Activated naive CD4-positive, alpha-beta T cell treated with Interleukin-2 at 50 U/mL for 16 hours (primary cell): ENCODE measurements at regions not wholly inside any gene's neighbourhood (a gene's known extent, or its start where the extent isn't known, plus 50 kb on each side); places are given as distances from the start of the nearest gene placed in this dataset.
"Not testable (repeated sequence)": the region's sequence is repeated elsewhere in the genome, so short reads cannot be mapped to it uniquely, and the experiment has no call there.

Experiments
- DNase-seq: peaks from one replicate; pipeline ENCODE4 v3.0.0-alpha.2; 2020

DNA sequence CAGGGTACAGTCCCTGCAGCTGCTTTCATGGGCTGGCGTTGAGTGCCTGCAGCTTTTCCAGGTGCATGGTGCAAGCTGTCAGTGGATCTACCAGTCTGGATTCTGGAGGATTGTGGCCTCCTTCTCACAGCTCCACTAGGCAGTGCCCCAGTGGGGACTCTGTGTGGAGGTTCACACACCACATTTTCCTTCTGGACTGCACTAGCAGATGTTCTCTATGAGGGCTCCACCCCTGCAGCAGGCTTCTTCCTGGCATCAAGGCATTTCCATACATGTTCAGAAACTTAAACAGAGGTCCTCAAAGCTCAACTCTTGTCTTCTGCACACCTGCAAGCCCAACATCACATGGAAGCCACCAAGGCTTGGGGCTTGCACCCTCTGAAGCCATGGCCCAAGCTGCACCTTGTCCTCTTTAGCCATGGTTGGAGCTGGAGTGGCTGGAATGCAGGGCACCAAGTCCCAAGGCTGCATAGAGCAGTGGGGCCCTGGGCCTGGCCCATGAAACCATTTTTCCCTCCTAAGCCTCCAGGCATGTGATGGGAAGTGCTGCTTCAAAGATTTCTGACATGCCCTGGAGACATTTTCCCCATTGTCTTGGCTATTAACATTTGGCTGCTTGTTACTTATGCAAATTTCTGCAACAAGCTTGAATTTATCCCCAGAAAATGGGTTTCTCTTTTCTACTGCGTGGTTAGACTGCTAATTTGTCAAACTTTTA is 250.2 kb upstream of the COPS8 start:
- no peak for DNase-seq

DNA sequence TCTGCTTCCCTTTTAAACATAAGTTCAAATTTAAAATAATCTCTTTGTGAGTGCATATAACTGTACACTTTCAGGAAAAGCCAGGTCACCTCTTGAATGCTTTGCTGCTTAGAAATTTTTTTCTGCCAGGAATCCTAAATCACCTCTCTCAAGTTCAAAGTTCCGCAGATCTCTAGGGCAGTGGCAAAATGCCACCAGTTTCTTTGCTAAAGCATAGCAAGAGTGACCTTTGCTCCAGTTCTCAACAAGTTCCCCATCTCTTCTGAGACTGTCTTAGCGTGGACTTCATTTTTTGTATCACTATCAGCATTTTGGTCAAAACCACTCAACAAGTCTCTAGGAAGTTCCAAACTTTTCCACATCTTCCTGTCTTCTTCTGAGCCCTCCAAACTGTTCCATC is 249.7 kb upstream of the COPS8 start:
- DNase-seq = not testable (repeated sequence)

DNA sequence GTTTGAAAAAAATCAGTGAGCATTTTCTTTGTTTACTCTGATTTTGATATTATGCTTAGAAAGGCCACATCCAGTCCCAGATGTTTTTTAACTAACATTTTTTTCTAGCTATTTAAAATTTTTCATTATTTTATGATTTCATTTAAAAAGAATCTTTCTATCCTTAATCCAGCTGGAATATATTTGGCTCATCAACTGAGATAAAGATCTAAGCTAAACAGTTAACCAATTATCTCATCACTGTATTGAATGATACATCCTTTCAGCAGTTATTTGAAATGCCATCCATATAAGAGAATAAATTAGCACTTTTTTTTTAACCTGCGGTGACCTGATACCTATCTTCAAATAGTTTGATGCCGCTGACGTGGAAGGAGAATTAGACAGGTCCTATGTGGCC is 245.5 kb upstream of the COPS8 start:
- no peak for DNase-seq

DNA sequence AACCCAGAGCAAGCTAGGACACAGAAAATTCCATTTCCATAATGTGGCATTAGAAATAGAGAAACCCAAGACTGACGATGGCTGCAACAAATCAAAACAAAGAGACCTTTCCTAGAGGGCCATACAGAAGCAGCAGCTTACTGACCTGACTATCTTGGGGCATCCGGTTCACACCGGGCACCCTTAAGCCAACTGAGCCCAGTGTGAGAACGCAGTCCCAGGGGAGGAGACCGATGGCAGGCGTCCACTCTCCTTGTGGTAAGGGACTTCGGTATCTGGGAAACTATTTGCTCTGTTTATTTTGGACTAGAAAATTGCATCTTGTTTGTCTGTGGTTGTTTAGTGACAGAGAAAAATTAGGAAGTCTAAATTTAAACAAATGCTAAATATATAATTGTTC is 244.8 kb upstream of the COPS8 start:
- no peak for DNase-seq

DNA sequence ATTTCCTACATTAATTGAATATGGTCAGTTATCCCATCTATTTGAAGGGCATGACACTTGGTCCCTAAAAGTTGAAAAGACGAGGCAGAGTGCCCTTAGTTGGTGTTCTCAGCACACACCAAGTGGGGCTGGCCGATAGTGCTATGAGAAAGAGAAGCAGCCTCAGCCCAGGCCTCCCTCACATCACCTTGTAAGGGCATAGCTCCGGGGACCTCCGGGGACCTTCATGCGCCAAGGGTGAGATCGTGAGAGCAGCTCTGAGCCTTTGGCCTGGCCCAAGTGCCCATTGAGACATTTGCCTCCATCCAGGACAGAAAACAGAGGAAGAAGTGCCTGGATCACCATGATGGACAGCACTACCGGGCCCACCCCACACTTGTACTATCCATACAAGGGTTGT is 244.3 kb upstream of the COPS8 start:
- no peak for DNase-seq

DNA sequence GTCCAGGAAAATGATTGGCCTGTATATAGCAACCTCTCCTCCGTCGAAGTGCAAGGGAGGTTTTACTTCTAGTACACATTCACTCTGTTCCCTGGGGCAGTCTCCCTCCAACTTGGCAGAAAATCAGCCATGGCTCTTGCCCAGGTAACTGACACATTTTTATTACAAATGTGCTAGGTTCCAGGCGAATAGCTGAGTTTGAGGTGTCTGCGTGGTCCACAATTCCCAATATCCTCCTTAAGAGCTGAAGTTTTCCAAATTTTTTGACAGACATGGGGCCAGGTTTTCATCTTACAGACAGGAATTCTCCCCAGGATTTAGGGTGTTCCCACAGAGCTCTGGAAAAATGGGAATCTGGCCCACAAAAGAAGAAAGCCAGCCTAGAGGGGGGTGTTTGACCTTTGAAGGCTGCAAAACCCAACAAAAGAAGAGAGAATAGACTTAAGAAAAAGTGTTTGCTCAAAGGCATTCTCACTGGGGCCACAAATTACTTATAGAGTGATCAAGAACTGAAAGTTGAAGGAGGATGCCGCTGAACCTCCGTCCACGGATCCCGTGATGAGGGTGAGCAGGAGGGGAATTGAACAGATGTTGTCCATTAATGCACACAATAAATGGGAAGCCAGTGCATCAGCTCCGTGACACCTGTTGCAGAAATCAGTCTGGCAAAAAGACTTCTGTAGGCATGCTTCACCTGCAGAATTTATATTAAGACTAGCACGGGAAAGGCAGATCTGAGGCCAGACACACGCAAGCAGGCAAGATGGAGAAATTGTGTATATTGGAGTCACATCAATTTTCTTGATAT is 242.3 kb upstream of the COPS8 start:
- DNase-seq = no peak

DNA sequence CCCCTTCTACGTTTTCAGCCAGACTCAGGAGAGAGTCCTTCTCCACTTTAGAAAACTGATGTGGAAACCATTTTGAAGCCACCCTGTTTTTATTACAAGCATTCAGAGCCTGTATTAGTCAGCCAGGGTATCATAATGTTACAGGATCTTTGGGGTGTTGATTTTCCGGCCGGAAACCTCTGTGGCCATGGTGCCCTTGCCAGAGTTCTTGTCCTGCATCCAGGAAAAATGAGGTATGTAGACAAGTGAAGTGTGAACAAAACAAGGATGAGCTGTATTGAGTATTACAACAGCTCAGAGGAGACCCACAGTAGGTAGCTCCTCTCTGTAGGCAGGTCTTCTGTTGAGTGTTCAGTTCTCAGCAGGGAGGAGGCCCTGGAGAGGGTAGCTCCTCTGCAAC is 241.0 kb upstream of the COPS8 start:
- DNase-seq = no peak

DNA sequence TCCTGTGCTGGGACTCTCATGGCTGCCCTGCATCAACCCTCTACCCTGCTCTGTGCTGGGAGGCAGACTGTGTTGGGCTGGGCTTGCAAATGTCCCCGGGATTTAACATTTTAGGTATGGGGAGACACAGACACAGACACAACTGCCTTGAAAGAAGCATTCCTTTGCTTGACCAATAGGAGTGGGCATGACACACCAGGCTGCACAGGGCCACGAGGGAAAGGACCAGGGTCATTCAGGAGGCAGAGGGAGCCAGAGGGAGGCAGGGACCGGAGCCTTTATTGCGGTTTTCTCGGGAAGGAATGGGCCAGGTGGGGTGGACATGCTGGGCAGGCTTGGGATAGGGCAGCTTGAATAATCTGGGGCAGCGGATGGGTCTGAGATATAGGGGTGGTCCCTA is 238.7 kb upstream of the COPS8 start:
- DNase-seq = no peak

DNA sequence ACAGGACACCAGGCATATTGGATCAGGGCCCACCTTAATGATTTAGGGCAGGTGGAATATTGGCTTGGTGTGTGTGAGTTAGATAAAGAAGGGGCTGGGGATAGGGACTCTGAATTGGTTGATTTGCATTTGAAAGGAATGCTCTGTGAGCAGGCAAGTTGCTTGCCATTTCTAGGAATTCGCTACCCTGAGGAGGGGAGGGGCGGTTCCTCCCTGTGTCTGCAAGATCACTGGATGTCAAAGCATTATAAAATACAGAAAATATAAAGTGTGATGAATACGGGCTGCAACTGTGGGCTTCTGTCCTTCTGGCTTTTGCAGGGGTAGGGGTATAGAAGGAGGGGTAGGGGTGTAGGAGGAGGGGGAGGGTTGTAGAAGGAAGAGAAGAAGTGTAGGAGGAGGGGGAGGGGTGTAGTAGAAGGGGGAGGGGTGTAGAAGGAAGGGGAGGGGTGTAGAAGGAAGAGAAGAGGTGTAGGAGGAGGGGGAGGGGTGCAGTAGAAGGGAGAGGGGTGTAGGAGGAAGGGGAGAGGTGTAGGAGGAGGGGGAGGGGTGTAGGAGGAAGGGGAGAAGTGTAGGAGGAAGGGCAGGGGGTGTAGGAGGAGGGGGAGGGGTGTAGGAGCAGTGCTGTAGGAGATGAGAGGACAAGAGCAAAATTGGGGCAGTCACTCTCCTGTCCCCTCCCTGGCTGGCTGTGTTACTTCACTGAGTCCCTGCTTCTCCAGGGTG is 238.0 kb upstream of the COPS8 start:
- DNase-seq = no peak

DNA sequence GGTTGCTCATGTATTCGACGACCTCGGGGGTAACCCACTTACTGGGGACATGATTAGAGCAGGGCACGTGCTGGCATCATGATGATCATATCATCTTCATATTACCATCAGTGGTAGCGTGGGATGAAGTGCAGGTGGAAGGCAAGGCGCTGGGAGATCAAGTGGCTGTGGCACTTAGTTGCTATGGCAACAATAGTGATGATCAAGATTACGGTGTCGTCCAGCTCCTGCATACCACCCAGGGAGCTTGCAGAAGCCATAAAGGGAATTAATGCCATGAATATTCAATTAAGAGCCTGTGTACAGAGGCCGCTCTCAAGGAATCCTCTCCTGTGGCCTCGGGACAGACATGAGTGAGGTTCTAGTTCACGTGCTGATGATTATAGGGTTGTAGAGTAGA is 237.2 kb upstream of the COPS8 start:
- no peak for DNase-seq

DNA sequence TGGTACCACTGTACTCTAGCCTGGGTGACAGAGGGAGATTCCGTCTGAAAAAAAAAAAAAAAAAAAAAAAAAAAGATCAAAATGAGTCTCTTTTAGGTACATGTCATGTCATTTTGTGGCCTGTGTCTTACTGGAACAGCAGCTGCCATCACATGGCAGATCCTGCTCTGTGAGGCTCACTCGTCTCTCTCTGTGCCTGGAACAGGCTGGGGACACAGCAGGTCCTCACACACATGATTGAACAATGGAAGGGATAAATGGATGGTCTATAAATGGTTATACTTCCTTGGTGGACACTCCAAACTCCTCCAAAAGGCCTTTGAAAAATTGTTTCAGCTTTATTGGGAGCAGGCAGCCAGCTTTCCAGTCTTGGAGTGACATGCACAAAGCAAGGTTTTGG is 236.2 kb upstream of the COPS8 start:
- DNase-seq = no peak

DNA sequence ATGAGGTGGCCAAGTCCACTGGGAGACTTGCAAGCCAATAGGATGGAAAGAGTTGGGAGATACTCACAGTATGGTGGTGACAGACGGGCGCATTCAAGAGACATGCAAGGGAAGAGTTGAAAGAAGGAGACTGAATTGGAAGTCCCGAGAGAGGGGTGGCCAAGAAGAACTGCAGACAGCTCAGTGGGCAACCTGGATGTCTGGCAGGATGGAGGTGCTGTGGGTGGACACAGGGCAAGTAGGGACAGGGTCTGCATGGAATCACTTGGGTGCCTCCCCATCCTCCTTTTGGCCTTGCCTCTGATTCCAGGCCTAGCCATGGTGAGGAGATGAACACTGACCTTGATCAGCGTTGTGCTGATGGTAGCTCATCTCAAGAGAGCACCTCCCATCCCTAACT is 235.7 kb upstream of the COPS8 start:
- no peak for DNase-seq

DNA sequence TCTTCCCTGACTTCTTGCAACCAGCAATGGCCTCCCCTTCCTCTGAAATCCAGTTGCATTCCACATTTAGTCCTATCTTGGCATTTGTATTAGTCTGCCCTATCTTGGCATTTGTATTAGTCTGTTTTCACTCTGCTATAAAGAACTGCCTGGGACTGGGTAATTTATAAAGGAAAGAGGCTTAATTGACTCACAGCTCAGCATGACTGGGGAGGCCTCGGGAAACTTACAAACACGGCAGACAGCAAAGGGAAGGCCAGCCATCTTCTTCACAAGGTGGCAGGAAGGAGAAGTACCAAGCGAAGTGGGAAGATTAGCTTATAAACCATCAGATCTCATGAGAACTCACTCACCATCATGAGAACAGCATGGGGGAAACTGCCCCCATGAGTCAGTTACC is 234.5 kb upstream of the COPS8 start:
- DNase-seq = no peak

DNA sequence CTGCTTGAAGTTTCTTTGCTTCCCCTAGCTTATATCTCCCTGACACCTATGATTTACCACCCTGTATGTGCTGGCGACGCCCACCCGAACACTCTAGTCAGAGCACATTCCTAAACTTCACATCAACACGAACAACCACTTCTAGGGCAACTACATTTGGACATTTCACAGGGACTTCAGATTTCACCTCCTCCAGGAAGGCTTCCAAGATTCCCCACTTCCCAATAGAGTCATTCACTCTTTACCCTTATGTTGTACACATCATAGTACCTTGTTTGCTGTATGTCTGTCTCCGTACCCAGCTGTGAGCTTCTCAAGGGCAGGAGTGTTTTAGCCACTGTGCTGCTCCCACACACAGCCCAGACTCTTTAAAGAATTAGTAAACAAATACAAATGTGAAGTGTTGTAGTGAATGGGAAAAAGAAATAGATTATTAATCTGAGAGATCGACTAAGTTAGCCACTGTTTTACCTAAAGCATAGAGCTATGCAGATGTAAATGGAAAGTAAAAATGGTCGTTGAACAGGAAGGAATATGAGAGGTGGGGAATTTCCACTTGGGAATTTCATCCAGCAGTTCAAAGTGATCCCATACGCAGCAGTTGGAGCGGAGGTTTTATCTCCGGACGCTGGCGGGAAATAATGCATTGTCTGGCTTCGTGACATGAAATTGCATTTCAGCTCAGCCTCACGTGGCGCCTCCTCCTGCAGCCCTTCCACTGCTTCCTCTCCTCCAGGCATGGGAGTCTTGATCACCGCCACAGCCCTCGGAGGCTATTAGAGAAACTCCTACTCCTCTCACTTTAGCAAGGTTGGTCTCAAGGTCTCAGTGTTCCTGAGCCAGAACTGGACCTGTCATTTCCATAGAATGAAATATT is 233.4 kb upstream of the COPS8 start:
- no peak for DNase-seq

DNA sequence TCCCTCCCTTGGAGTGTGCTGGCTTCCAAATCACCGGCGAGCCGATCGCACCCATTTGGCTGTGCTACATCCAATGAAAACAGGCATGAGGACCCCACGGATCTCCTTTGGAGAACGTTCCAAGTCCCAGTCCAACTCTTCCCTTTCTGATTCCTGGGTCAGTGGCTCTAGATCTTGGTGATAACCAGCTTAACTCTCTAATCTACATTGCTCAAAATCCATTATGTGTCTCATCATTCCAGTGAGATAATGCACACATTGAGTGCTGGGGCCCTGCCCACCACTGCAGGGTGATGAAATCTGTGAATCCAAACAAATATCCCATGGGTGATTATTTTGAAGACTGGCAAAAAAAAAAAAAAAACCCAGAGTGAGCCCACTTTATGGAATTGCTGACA is 232.7 kb upstream of the COPS8 start:
- DNase-seq = no peak

DNA sequence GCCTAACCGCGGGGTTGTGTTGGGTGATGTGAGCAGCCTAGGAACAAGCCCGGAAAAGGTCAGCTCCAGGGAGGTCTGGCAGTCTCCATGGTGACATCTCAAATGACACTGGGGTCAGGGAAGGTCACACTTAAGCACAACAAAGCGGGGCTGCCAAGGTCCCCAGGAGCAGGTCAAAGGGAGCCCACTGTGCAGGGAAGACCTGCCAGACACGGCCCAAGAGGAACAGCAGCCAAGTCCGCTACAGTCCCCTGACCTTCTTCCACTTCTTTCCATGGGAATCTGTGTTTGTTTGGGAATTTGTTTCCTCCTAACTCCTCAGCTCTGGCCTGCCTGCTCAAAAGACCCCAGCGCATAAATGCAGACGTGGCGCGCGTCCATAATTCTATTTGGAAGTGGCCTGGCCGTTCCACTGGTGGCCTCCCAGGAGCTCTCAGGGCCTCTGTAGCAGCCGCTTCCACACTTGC is 232.1 kb upstream of the COPS8 start:
- no peak for DNase-seq

DNA sequence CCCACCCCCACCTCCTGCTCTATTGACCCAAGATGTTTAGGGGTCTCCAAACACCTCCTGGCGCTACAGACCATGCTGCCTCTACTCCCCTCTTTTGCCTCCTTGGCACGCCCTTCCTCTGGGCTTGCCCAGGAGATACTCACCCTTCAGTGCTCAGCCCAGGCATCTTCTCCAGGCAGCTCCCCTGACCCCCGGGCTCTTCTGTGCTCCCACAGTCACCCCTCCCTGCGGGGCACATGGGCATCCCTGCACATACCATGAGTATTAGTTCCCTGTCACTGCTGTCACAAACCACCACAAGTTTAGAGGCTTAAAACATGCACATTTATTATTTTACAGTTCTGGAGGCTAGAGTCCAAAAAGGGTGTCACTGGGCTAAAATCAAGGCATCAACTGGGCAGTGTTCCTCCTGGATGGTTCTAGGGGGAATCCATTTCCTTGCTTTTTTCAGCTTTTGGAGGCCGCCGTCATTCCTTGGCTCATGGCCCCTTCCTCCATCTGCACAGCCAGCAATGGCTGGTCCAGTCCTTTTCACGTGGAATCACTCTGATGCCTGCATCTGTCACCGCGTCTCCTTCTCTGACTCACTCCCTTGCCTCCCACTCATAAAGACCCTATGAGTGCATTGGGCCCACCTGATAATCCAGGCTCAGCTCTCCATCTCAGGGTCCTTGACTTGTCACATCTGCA is 230.4 kb upstream of the COPS8 start:
- DNase-seq = no peak

DNA sequence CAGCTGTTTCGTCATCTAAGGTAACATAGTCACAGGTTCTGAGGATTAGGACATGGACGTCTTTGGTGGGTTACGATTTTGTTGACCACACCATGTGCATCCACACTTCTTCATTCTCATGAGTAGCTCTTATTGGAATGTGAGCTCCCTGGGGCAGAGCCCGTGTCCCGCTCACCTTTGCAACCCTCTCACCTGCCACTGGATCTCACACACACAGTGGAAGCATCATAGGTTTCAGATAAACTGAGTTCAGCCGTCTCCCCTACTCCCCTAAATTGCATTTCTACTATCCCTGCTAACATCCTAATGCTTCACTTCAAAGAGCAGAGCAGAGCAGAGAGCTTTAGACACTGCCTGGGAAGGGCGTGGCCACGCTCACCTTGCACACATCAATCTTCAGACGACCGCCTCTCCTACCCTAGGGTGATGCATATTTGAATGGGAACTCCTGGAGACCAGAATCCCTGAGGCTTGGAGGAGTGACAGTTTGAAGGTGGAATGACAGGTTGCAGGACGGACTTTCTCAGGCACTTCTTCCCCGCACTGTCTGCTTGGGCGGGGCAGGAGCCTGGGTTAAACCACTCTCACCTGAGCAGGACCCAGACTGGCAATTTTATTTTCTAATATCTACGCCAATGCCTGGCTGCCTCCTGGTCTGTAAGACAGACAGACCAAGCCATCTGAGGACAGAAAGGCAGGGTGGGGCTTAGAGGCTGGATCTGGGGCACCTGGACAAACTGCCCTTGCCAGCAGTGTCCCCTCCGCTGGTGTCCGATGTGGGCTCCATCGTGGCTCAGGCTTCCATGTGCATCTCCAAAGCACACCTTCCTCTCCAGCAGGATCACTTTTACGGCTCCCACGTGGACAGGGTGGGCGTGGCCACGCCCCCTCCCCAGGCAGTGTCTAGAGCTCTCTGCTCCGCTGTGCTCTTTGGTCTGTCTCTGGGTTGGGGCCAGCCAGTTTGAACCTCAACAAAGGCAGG is 229.5 kb upstream of the COPS8 start:
- no peak for DNase-seq

DNA sequence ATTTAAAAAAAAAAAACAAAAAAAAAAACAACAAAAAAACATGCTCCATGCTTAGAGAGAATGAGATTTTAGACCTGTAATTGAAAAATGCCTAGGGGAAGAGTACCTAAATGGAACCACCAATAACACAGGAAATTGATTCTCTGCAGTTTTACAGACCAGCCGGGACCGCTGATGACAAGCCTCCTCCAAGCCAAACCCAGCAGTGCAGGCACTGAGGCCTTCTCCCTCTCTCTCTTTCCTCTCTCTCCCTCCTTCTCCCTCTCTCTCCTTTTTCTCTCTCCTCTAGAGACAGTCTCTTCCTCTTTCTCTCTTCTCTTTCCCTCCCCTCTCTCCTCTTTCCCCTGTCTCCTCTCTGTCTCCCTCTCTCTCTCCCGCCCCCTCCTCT is 228.8 kb upstream of the COPS8 start:
- no peak for DNase-seq

DNA sequence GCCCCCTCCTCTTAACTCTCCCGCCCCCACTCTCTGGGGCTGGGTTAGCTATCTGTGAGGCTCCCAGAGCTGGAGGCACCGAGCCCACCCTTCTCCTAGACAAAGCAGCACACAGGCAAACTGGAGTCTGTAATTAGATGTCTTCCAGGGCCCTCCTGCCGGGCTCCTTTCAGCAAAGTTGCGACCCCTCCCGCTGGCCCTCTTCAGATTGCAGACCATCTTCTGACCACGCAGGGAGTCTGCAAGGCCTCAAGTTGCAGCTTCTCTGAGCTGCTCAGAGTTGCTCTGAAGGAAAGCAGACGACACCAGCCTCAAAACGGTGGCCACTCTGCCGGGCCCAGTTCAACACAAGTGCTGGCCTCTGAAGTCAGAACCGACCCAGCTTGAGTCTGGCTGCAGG is 228.4 kb upstream of the COPS8 start:
- DNase-seq = no peak

DNA sequence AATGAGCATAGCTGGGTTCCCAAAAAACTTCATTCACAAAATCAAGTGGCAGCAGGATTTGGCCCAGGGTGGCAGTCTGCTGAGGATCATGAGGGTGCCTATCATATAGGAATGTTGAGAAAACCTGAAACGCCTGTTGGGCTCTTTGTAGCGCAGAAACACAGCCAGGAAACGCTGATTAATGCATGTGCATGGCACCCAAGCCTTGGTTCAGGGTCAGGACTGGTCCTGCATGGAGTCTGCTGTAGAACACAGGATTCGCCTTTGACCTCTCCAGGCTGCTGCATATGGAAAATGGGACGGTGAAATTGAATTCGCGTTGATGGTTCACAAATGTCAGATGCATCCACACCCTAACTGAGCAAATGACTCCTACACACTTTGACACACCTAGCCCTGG is 227.9 kb upstream of the COPS8 start:
- no peak for DNase-seq
